SK-N-SH (cell line): ENCODE measurements at regions not wholly inside any gene's neighbourhood (a gene's known extent, or its start where the extent isn't known, plus 50 kb on each side); places are given as distances from the start of the nearest gene placed in this dataset.

Source experiments
- CTCF ChIA-PET: fragments of 300-600, 350-600 bp; formaldehyde crosslinking; extraction: SDS; loops from one replicate; lab custom pipeline; 2021; lab: Yijun Ruan, JAX
- POLR2A ChIA-PET: fragments of 350-600 bp; sonication (Branson Sonifier 250); formaldehyde crosslinking; extraction: SDS; loops from one replicate; lab custom pipeline; 2020; ENCODE audit warnings: antibody characterized with exemption, inconsistent platforms; lab: Yijun Ruan, JAX
- DNase-seq: peaks from one replicate; pipeline ENCODE4 v3.0.0; 2012
- H2AFZ ChIP-seq: fragments of 200-600 bp; sonication (generic); 2 replicates; pipeline ENCODE4 v1.8.1; 2016; ENCODE audit warnings: antibody characterized with exemption, mild to moderate bottlenecking, low read depth
- H3F3A ChIP-seq: fragments of 200-600 bp; sonication (generic); replicated peaks from 2 replicates; pipeline ENCODE3; 2016; ENCODE audit warnings: antibody characterized with exemption, mild to moderate bottlenecking; ENCODE audit not compliant: insufficient read depth
- H3K27ac ChIP-seq, 2 experiments: fragments of 200-500 bp in 1 of 2; fragments of 200-600 bp in 1 of 2; sonication (Bioruptor generic) in 1 of 2; sonication (generic), shearing (Covaris generic) in 1 of 2; 2 replicates each; pipeline versions ENCODE4 v1.5.1 to v1.6.1; 2014 to 2016; ENCODE audit warnings: low read depth in 2 of 2, inconsistent platforms in 1 of 2, low read length in 1 of 2, mild to moderate bottlenecking in 1 of 2, mixed read lengths in 1 of 2
- H3K27me3 ChIP-seq: fragments of 200-600 bp; sonication (generic), shearing (Covaris generic); 2 replicates; pipeline ENCODE4 v1.6.1; 2016; ENCODE audit warnings: mixed run types; ENCODE audit not compliant: insufficient read depth
- H3K36me3 ChIP-seq, 2 experiments: fragments of 200-500 bp in 1 of 2; fragments of 200-600 bp in 1 of 2; sonication (Bioruptor generic) in 1 of 2; sonication (generic) in 1 of 2; replicated peaks in 1 of 2; 2 replicates each; pipeline versions ENCODE3 to v1.5.1; 2014 to 2016; ENCODE audit warnings: low read length in 1 of 2, mild to moderate bottlenecking in 1 of 2; ENCODE audit not compliant: insufficient read depth in 2 of 2, control insufficient read depth in 1 of 2
- H3K4me1 ChIP-seq, 2 experiments: fragments of 200-500 bp in 1 of 2; fragments of 200-600 bp in 1 of 2; sonication (Bioruptor generic) in 1 of 2; sonication (generic), shearing (Covaris generic) in 1 of 2; 2 replicates each; pipeline versions ENCODE4 v1.5.1 to v1.6.1; 2014 to 2016; ENCODE audit warnings: low read depth in 1 of 2, low read length in 1 of 2, mixed run types in 1 of 2; ENCODE audit not compliant: insufficient read depth in 2 of 2, control insufficient read depth in 1 of 2
- H3K4me2 ChIP-seq: fragments of 200-600 bp; sonication (generic), shearing (Covaris generic); 2 replicates; pipeline ENCODE4 v1.6.1; 2017; ENCODE audit warnings: mixed run types
- H3K4me3 ChIP-seq, 2 experiments: fragments of 200-500 bp in 1 of 2; fragments of 200-600 bp in 1 of 2; sonication (Bioruptor generic) in 1 of 2; sonication (generic), shearing (Covaris generic) in 1 of 2; 2 replicates each; pipeline versions ENCODE4 v1.5.1 to v1.8.1; 2014 to 2016; ENCODE audit warnings: low read depth in 2 of 2, inconsistent platforms in 1 of 2, low read length in 1 of 2, mild to moderate bottlenecking in 1 of 2, mixed read lengths in 1 of 2, moderate library complexity in 1 of 2
- H3K79me2 ChIP-seq: fragments of 200-600 bp; sonication (generic); 2 replicates; pipeline ENCODE4 v1.8.1; 2017; ENCODE audit warnings: mild to moderate bottlenecking; ENCODE audit not compliant: insufficient read depth
- H3K9ac ChIP-seq: fragments of 200-600 bp; sonication (generic); 2 replicates; pipeline ENCODE4 v1.6.1; 2017; ENCODE audit warnings: mixed run types
- H3K9me2 ChIP-seq: fragments of 200-600 bp; sonication (generic); 2 replicates; pipeline ENCODE4 v1.6.1; 2017; ENCODE audit warnings: mixed run types
- H3K9me3 ChIP-seq: fragments of 200-600 bp; sonication (generic); 2 replicates; pipeline ENCODE4 v1.6.1; 2017; ENCODE audit warnings: mixed run types, mild to moderate bottlenecking, moderate library complexity
- H4K20me1 ChIP-seq: fragments of 200-600 bp; sonication (generic); 2 replicates; pipeline ENCODE4 v1.6.1; 2017; ENCODE audit warnings: mild to moderate bottlenecking, mixed run types; ENCODE audit not compliant: insufficient read depth
- CHD2 ChIP-seq: fragments of 150-350 bp; IDR thresholded peaks from 2 replicates; pipeline ENCODE4 v1.6.1; 2018; ENCODE audit warnings: low read length; ENCODE audit not compliant: partially characterized antibody
- EP300 ChIP-seq, 2 experiments: IDR thresholded peaks; 2 replicates each; pipeline versions ENCODE4 v1.4.0 to v1.6.1; 2012; ENCODE audit warnings: borderline replicate concordance in 1 of 2, low read depth in 1 of 2, low read length in 1 of 2
- GABPA ChIP-seq: IDR thresholded peaks from 2 replicates; pipeline ENCODE4 v1.4.0; 2012; ENCODE audit warnings: low read depth, mild to moderate bottlenecking
- JUND ChIP-seq: IDR thresholded peaks from 2 replicates; pipeline ENCODE4 v1.4.0; 2012
- MEF2A ChIP-seq: IDR thresholded peaks from 2 replicates; pipeline ENCODE4 v1.4.0; 2012; ENCODE audit warnings: low read depth, borderline replicate concordance
- MXI1 ChIP-seq: IDR thresholded peaks from 2 replicates; pipeline ENCODE4 v1.6.1; 2012; ENCODE audit warnings: mild to moderate bottlenecking, low read depth, low read length, improper control_type of control experiment
- RCOR1 ChIP-seq: fragments of 150-350 bp; IDR thresholded peaks from 2 replicates; pipeline ENCODE4 v1.6.1; 2017; ENCODE audit warnings: antibody characterized with exemption, low read length
- SIN3A ChIP-seq: IDR thresholded peaks from 2 replicates; pipeline ENCODE4 v1.6.1; 2012; ENCODE audit warnings: low read depth, mild to moderate bottlenecking, low read length, moderate library complexity, borderline replicate concordance
- TEAD4 ChIP-seq: IDR thresholded peaks from 2 replicates; pipeline ENCODE4 v1.4.0; 2012; ENCODE audit warnings: mild to moderate bottlenecking, borderline replicate concordance; ENCODE audit not compliant: insufficient read depth
- YY1 ChIP-seq: IDR thresholded peaks from 2 replicates; pipeline ENCODE4 v1.4.0; 2012; ENCODE audit warnings: low read depth, mild to moderate bottlenecking
- WGBS: methylation state at CpG from one replicate; pipeline ENCODE4 v1.1.6; 2017; ENCODE audit warnings: low lambda C conversion rate; 5-methylcytosine and 5-hydroxymethylcytosine counted together
- TF ChIP-seq, protein P1 (sequence below): fragments of 200-600 bp; sonication (generic); IDR thresholded peaks from 2 replicates; pipeline ENCODE4 v1.6.1; 2017; ENCODE audit warnings: antibody characterized with exemption, mild to moderate bottlenecking, moderate library complexity
- TF ChIP-seq, protein P2 (sequence below): fragments of 150-350 bp; IDR thresholded peaks from 2 replicates; pipeline ENCODE4 v1.6.1; 2016; ENCODE audit warnings: mild to moderate bottlenecking, low read depth, low read length
- TF ChIP-seq, protein P3 (sequence below): IDR thresholded peaks from 2 replicates; pipeline ENCODE4 v1.4.0; 2012; ENCODE audit warnings: low read depth, borderline replicate concordance
- TF ChIP-seq, protein P4 (sequence below): IDR thresholded peaks from 2 replicates; pipeline ENCODE4 v1.4.0; 2012; ENCODE audit warnings: low read depth, borderline replicate concordance
- TF ChIP-seq, protein P5 (sequence below): IDR thresholded peaks from 2 replicates; pipeline ENCODE4 v1.4.0; 2012; ENCODE audit warnings: low read depth

DNA sequence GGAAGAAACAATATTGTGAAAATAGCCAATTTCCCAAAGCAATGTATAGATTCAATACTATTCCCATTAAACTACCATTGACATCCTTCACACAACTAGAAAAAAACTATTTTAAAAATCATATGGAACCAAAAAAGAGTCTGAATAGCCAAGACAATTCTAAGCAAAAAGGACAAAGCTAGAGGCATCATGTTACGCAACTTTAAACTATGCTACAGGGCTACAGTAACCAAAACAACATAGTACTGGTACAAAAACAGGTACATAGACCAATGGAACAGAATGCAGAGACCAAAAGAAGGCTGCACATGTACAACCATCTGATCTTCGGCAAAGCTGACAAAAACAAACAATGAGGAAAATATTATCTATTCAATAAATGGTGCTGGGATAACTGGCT lies 233.3 kb upstream of the TMPRSS15 start:
- Histone ChIP-seq H3K79me2 (no peaks in the 10 kb centered on the region), H3K27ac (no peak overlapping the region), H3K4me3 (no peak overlapping the region), H3K9me2 (no peaks in the 10 kb centered on the region), H3F3A (no peaks in the 10 kb centered on the region), H3K4me1 (no peaks in the 10 kb centered on the region), H3K9me3 (no peaks in the 10 kb centered on the region), H3K9ac (no peak overlapping the region), H3K36me3 (no peaks in the 10 kb centered on the region), H3K27me3 (no peaks in the 10 kb centered on the region), H2AFZ (no peak overlapping the region), H3K4me2 (no peak overlapping the region), H4K20me1 (no peaks in the 10 kb centered on the region)
- ChIA-PET POLR2A (no interaction called here), CTCF (no interaction called here)
- 25% methylated on average over 2 of the region's 2 CpGs for WGBS
- no peak for DNase-seq
- TF ChIP-seq, protein P1, sequence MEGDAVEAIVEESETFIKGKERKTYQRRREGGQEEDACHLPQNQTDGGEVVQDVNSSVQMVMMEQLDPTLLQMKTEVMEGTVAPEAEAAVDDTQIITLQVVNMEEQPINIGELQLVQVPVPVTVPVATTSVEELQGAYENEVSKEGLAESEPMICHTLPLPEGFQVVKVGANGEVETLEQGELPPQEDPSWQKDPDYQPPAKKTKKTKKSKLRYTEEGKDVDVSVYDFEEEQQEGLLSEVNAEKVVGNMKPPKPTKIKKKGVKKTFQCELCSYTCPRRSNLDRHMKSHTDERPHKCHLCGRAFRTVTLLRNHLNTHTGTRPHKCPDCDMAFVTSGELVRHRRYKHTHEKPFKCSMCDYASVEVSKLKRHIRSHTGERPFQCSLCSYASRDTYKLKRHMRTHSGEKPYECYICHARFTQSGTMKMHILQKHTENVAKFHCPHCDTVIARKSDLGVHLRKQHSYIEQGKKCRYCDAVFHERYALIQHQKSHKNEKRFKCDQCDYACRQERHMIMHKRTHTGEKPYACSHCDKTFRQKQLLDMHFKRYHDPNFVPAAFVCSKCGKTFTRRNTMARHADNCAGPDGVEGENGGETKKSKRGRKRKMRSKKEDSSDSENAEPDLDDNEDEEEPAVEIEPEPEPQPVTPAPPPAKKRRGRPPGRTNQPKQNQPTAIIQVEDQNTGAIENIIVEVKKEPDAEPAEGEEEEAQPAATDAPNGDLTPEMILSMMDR, result no peak
- no peak for TF ChIP-seq JUND
- no peak for TF ChIP-seq YY1
- no peak for TF ChIP-seq MXI1
- TF ChIP-seq RCOR1, result no peak
- TF ChIP-seq SIN3A, result no peak
- no peak for TF ChIP-seq TEAD4
- no peak for TF ChIP-seq EP300 (IDR thresholded peaks at IDR 0.05; ENCODE audit: borderline replicate concordance in 1 of 2, low read depth in 1 of 2, low read length in 1 of 2)
- TF ChIP-seq, protein P2, sequence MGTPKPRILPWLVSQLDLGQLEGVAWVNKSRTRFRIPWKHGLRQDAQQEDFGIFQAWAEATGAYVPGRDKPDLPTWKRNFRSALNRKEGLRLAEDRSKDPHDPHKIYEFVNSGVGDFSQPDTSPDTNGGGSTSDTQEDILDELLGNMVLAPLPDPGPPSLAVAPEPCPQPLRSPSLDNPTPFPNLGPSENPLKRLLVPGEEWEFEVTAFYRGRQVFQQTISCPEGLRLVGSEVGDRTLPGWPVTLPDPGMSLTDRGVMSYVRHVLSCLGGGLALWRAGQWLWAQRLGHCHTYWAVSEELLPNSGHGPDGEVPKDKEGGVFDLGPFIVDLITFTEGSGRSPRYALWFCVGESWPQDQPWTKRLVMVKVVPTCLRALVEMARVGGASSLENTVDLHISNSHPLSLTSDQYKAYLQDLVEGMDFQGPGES, result no peak
- TF ChIP-seq, protein P3, sequence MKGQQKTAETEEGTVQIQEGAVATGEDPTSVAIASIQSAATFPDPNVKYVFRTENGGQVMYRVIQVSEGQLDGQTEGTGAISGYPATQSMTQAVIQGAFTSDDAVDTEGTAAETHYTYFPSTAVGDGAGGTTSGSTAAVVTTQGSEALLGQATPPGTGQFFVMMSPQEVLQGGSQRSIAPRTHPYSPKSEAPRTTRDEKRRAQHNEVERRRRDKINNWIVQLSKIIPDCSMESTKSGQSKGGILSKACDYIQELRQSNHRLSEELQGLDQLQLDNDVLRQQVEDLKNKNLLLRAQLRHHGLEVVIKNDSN, result no peak
- no peak for TF ChIP-seq MEF2A
- TF ChIP-seq GABPA, result no peak
- TF ChIP-seq, protein P4, sequence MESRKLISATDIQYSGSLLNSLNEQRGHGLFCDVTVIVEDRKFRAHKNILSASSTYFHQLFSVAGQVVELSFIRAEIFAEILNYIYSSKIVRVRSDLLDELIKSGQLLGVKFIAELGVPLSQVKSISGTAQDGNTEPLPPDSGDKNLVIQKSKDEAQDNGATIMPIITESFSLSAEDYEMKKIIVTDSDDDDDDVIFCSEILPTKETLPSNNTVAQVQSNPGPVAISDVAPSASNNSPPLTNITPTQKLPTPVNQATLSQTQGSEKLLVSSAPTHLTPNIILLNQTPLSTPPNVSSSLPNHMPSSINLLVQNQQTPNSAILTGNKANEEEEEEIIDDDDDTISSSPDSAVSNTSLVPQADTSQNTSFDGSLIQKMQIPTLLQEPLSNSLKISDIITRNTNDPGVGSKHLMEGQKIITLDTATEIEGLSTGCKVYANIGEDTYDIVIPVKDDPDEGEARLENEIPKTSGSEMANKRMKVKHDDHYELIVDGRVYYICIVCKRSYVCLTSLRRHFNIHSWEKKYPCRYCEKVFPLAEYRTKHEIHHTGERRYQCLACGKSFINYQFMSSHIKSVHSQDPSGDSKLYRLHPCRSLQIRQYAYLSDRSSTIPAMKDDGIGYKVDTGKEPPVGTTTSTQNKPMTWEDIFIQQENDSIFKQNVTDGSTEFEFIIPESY, result no peak
- no peak for TF ChIP-seq CHD2
- TF ChIP-seq, protein P5, sequence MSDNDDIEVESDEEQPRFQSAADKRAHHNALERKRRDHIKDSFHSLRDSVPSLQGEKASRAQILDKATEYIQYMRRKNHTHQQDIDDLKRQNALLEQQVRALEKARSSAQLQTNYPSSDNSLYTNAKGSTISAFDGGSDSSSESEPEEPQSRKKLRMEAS, result no peak
